Skeletal muscle cell (primary cell): ENCODE measurements at regions not wholly inside any gene's neighbourhood (a gene's known extent, or its start where the extent isn't known, plus 50 kb on each side); places are given as distances from the start of the nearest gene placed in this dataset.
"Not testable (repeated sequence)": the region's sequence is repeated elsewhere in the genome, so short reads cannot be mapped to it uniquely, and the experiment has no call there.

Experiments
- DNase-seq: peaks from one replicate; pipeline ENCODE4 v3.0.0-alpha.2; 2010; ENCODE audit warnings: low read depth
- H3K4me3 ChIP-seq: 2 replicates; pipeline ENCODE4 v1.5.1; 2011; ENCODE audit warnings: low read depth, mild to moderate bottlenecking, control low read depth, low read length, moderate library complexity

GRCh38 chr13:79966493-79966895 is 374.4 kb downstream of the SPRY2 start:
- H3K4me3 ChIP-seq, result no peak overlapping the region
- DNase-seq, result no peak

GRCh38 chr13:79966059-79966458 is 374.9 kb downstream of the SPRY2 start:
- DNase-seq, result no peak
- H3K4me3 ChIP-seq, result no peak overlapping the region

- no peak for DNase-seq
- no peak overlapping the region for H3K4me3 ChIP-seq
These were observed 394.4 kb downstream of the SPRY2 start for GRCh38 chr13:79946556-79946955.

- H3K4me3 ChIP-seq, result no peak overlapping the region
- DNase-seq, result no peak
These were observed 397.4 kb downstream of the SPRY2 start for GRCh38 chr13:79943346-79944023.

- DNase-seq, result no peak
- no peak overlapping the region for H3K4me3 ChIP-seq
These were observed 399.2 kb downstream of the SPRY2 start for GRCh38 chr13:79941752-79942151.

- DNase-seq, result no peak
- no peak overlapping the region for H3K4me3 ChIP-seq
These were observed 401.2 kb downstream of the SPRY2 start for GRCh38 chr13:79939689-79940088.

GRCh38 chr13:79937771-79938216 is 403.1 kb downstream of the SPRY2 start:
- no peak overlapping the region for H3K4me3 ChIP-seq
- DNase-seq, result no peak

- no peak for DNase-seq
- H3K4me3 ChIP-seq, result no peak overlapping the region
These were observed 403.6 kb downstream of the SPRY2 start for GRCh38 chr13:79937311-79937710.

GRCh38 chr13:79936368-79937136 is 404.4 kb downstream of the SPRY2 start:
- peak; percentile 99 for DNase-seq
- H3K4me3 ChIP-seq, result no peak overlapping the region

- H3K4me3 ChIP-seq, result no peak overlapping the region
These were observed 405.8 kb downstream of the SPRY2 start for GRCh38 chr13:79935121-79935520.

GRCh38 chr13:79933389-79933788 is 407.5 kb downstream of the SPRY2 start:
- DNase-seq, result no peak
- H3K4me3 ChIP-seq, result no peak overlapping the region

More at GRCh38 chr13:79935121-79935520, 405.8 kb downstream of the SPRY2 start:
- DNase-seq, result no peak

GRCh38 chr13:79932556-79932955 is 408.4 kb downstream of the SPRY2 start:
- no peak for DNase-seq
- no peak overlapping the region for H3K4me3 ChIP-seq

- not testable (repeated sequence) for DNase-seq, H3K4me3 ChIP-seq
These were observed 416.9 kb downstream of the SPRY2 start for GRCh38 chr13:79923973-79924556.

GRCh38 chr13:79919091-79919490 is 421.8 kb downstream of the SPRY2 start:
- H3K4me3 ChIP-seq, result no peak overlapping the region
- DNase-seq, result no peak

- no peak for DNase-seq
- H3K4me3 ChIP-seq, result no peak overlapping the region
These were observed 422.3 kb downstream of the SPRY2 start for GRCh38 chr13:79918620-79919019.

GRCh38 chr13:79917628-79918027 is 423.3 kb downstream of the SPRY2 start:
- no peak overlapping the region for H3K4me3 ChIP-seq
- no peak for DNase-seq

- no peak overlapping the region for H3K4me3 ChIP-seq
- no peak for DNase-seq
These were observed 425.7 kb downstream of the SPRY2 start for GRCh38 chr13:79915114-79915811.

GRCh38 chr13:79913141-79913827 is 427.6 kb downstream of the SPRY2 start:
- DNase-seq, result no peak
- H3K4me3 ChIP-seq, result no peak overlapping the region

- H3K4me3 ChIP-seq, result no peak overlapping the region
- DNase-seq, result no peak
These were observed 428.5 kb downstream of the SPRY2 start for GRCh38 chr13:79912403-79912802.
